Pancreas (tissue), 10 donors: ENCODE measurements at regions not wholly inside any gene's neighbourhood (a gene's known extent, or its start where the extent isn't known, plus 50 kb on each side); places are given as distances from the start of the nearest gene placed in this dataset.

Source experiments
- ATAC-seq, 4 donors: fragments of 200-7000 bp; cut with Tn5 transposase; one replicate each; pipeline versions ENCODE4 v1.8.0 to v1.9.1; 2020; ENCODE audit warnings: mild to moderate bottlenecking in 4 of 4, moderate library complexity in 4 of 4
- DNase-seq, 6 donors: peaks; one replicate each; pipeline ENCODE4 v3.0.0-alpha.2; 2020
- FAIRE-seq: peaks from 2 replicates; lab custom pipeline; 2012; peaks lifted over from hg19 to GRCh38; lab: Jason Lieb, UNC
- H3K27ac ChIP-seq, 4 donors: fragments of 200-600 bp; sonication (generic); 1 replicate in 3 of 4; 2 replicates in 1 of 4; pipeline versions ENCODE4 v1.5.0 to v1.8.0; 2020
- H3K27me3 ChIP-seq, 4 donors: fragments of 200-600 bp; one replicate each; pipeline ENCODE4 v1.8.0; 2021
- H3K36me3 ChIP-seq, 3 donors: fragments of 200-600 bp; sonication (generic) in 1 of 3; one replicate each; pipeline versions ENCODE4 v1.5.0 to v1.8.0; 2020 to 2021
- H3K4me1 ChIP-seq, 3 donors: fragments of 200-600 bp; one replicate each; pipeline ENCODE4 v1.8.0; 2021
- H3K4me3 ChIP-seq, 4 donors: fragments of 200-600 bp; sonication (generic) in 2 of 4; one replicate each; pipeline versions ENCODE4 v1.5.0 to v1.8.0; 2020 to 2021
- H3K9me3 ChIP-seq, 4 donors: fragments of 200-600 bp; one replicate each; pipeline ENCODE4 v1.8.0; 2021
- CTCF ChIP-seq, 4 donors: fragments of 200-600 bp; sonication (generic) in 3 of 4; IDR thresholded peaks; one replicate each; pipeline versions ENCODE4 v1.5.0 to v1.8.0; 2021; ENCODE audit warnings: antibody characterized with exemption in 4 of 4
- WGBS, 2 donors: extraction: QIAGEN DNeasy Blood & Tissue Kit; methylation state at CpG; one replicate each; pipeline ENCODE4 v1.1.7; 2013; 5-methylcytosine and 5-hydroxymethylcytosine counted together
- intact Hi-C, 3 donors: fragments of 100-400 bp; cut with DNase I; formaldehyde crosslinking; loops; one replicate each; pipeline versions ENCODE4 v1.11.1 to v1.14.2; 2022
- donor health status: healthy with polysubstance abuse.
- donor health status: DM: no; HTN: no; CAD: no; lungs with moderate emphysema.
- donor health status: DM: no; HTN: no; CAD: no.
- donor health status: control.
- donor health status: control.
- donor health status: Bipolar disorder and iron deficiency.
- donor health status: DM: yes; HTN: yes; CAD: no.
- donor health status: DM: no; HTN: no; CAD: no.
- donor health status: DM: no; HTN: no; CAD: no.
- donor health status: DM: yes; HTN: yes; CAD: no.

- no peak for FAIRE-seq
- intact Hi-C loops, result no loop called here
- H3K36me3 ChIP-seq, result no peaks in the 10 kb centered on the region
- no peaks in the 10 kb centered on the region for H3K9me3 ChIP-seq
- WGBS, 2 donors, result 69 to 70% methylated on average over 6 of the region's 6 CpGs
- H3K4me3 ChIP-seq, result no peak overlapping the region
- ATAC-seq, result no peak
- H3K4me1 ChIP-seq, result no peaks in the 10 kb centered on the region
- H3K27ac ChIP-seq, result no peak overlapping the region
- no peak for TF ChIP-seq CTCF (IDR thresholded peaks at IDR 0.05)
- DNase-seq, result no peak
- H3K27me3 ChIP-seq, result no peaks in the 10 kb centered on the region
These were observed 288.6 kb downstream of the MYCN start for GRCh38 chr2:16228951-16229350.

GRCh38 chr2:16228471-16228870, 288.1 kb downstream of the MYCN start:
- no peak for FAIRE-seq
- intact Hi-C loops, result no loop called here
- no peak for TF ChIP-seq CTCF (IDR thresholded peaks at IDR 0.05)
- DNase-seq, result no peak
- Histone ChIP-seq H3K4me3 (no peak overlapping the region), H3K27me3 (no peaks in the 10 kb centered on the region), H3K4me1 (no peaks in the 10 kb centered on the region), H3K9me3 (no peaks in the 10 kb centered on the region), H3K27ac (no peak overlapping the region), H3K36me3 (no peaks in the 10 kb centered on the region)
- ATAC-seq, result no peak
- 65 to 68% methylated on average over 7 of the region's 7 CpGs for WGBS, 2 donors

DNA sequence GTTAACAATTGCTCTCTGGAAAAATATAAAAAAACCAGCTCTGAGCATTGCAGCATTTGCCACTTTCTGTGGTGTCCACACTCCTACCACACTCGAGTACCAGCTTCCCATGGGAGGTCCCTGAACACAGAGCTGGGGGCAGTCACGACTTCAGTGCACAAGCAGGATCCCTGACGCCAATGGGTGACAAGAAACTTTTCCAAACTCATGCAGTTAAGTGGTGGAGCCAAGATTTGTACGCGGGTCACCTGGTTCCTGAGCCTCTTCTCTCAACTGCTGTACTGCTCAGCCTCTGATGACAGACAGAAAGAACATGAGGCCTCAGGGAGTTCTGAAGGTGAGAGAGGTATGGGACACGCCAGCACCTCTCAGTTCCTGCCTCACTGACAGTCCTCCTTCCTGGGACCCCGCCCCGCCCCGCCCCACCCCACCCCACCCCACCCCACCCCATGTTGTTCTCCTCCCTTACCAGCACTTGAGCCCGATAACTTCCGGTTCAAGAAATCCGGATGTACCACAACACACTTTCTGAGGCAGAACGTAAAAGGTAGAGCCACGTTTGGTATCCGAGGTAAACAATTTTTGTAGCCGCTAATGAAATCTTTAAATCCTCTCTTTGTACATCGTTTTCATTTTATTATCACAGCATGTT, 287.6 kb downstream of the MYCN start:
- Histone ChIP-seq H3K36me3 (no peaks in the 10 kb centered on the region), H3K27me3 (no peaks in the 10 kb centered on the region), H3K4me1 (no peaks in the 10 kb centered on the region), H3K4me3 (no peak overlapping the region), H3K9me3 (no peaks in the 10 kb centered on the region), H3K27ac (no peak overlapping the region)
- DNase-seq (no peak), FAIRE-seq (no peak), ATAC-seq (no peak)
- 64 to 70% methylated on average over 17 of the region's 17 CpGs for WGBS, 2 donors
- intact Hi-C loops, result no loop called here
- no peak for TF ChIP-seq CTCF (IDR thresholded peaks at IDR 0.05)

- Histone ChIP-seq H3K4me1 (no peaks in the 10 kb centered on the region), H3K27me3 (no peaks in the 10 kb centered on the region), H3K36me3 (no peaks in the 10 kb centered on the region), H3K4me3 (no peak overlapping the region), H3K9me3 (no peaks in the 10 kb centered on the region), H3K27ac (no peak overlapping the region)
- TF ChIP-seq CTCF (IDR thresholded peaks at IDR 0.05), result no peak
- WGBS, 2 donors, result 54 to 73% methylated on average over 21 of the region's 21 CpGs
- peak in 1 of 6 donors; percentile 15 for DNase-seq
- no peak for FAIRE-seq
- intact Hi-C loops, result no loop called here
- ATAC-seq, result peak in 1 of 4 donors; percentile 43
These were observed 286.8 kb downstream of the MYCN start for GRCh38 chr2:16226943-16227664.

DNA sequence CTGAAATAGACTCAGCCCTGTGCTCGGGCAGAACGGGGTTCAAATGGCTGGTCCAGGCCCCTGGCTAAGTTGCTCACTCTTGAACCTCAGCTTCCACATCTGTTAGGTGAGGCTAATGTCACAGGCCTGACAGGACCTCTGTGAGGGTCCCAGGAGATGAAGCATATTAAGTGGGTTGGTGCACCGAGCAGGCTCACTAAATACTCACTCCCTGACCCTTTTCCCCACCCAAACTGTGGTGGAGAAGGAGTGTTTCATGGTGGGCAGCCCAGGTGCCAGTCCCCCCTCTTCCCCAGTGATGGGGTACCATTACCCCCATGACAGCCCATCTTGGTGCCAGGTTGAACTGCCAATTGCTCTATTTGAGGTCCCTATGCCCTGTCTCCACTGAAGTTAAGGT, 286.0 kb downstream of the MYCN start:
- no peak for ATAC-seq
- no peak for FAIRE-seq
- H3K27ac ChIP-seq, result no peak overlapping the region
- intact Hi-C loops, result no loop called here
- no peaks in the 10 kb centered on the region for H3K27me3 ChIP-seq
- H3K4me3 ChIP-seq, result no peak overlapping the region
- no peak for DNase-seq
- no peaks in the 10 kb centered on the region for H3K4me1 ChIP-seq
- H3K9me3 ChIP-seq, result no peaks in the 10 kb centered on the region
- WGBS, 2 donors, result 65 to 66% methylated on average over 3 of the region's 3 CpGs
- H3K36me3 ChIP-seq, result no peaks in the 10 kb centered on the region
- no peak for TF ChIP-seq CTCF (IDR thresholded peaks at IDR 0.05)
